ENCODE measurements at regions not wholly inside any gene's neighbourhood (a gene's known extent, or its start where the extent isn't known, plus 50 kb on each side); places are given as distances from the start of the nearest gene placed in this dataset.

- peak overlapping the region; percentile 16 for H2AFZ ChIP-seq
- WGBS (ENCODE audit: low lambda C conversion rate, missing lambda C conversion rate), result 4% methylated on average over 40 of the region's 65 CpGs
- no peaks in the 10 kb centered on the region for H3K79me2 ChIP-seq
- TF ChIP-seq, protein P1, sequence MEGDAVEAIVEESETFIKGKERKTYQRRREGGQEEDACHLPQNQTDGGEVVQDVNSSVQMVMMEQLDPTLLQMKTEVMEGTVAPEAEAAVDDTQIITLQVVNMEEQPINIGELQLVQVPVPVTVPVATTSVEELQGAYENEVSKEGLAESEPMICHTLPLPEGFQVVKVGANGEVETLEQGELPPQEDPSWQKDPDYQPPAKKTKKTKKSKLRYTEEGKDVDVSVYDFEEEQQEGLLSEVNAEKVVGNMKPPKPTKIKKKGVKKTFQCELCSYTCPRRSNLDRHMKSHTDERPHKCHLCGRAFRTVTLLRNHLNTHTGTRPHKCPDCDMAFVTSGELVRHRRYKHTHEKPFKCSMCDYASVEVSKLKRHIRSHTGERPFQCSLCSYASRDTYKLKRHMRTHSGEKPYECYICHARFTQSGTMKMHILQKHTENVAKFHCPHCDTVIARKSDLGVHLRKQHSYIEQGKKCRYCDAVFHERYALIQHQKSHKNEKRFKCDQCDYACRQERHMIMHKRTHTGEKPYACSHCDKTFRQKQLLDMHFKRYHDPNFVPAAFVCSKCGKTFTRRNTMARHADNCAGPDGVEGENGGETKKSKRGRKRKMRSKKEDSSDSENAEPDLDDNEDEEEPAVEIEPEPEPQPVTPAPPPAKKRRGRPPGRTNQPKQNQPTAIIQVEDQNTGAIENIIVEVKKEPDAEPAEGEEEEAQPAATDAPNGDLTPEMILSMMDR (IDR thresholded peaks at IDR 0.05; ENCODE audit: poor library complexity), result no peak
- TF ChIP-seq EZH2 (IDR thresholded peaks at IDR 0.05; ENCODE audit: borderline replicate concordance) (no peak), EZH2phosphoT487 (IDR thresholded peaks at IDR 0.05; ENCODE audit: low read depth, severe bottlenecking, unreplicated experiment) (no peak)
- peak overlapping the region; percentile 88 for H3K4me2 ChIP-seq
- no peaks in the 10 kb centered on the region for H3K9me3 ChIP-seq (ENCODE audit: low read depth)
- H3K36me3 ChIP-seq (replicated peaks; ENCODE audit: insufficient read depth, low read depth), result no peaks in the 10 kb centered on the region
- H3K4me3 ChIP-seq, result peak overlapping the region; percentile 21
- H4K20me1 ChIP-seq (ENCODE audit: insufficient read depth, poor library complexity, severe bottlenecking), result no peaks in the 10 kb centered on the region
- H3K4me1 ChIP-seq (ENCODE audit: insufficient read depth), result peaks cover 7% of the 10 kb centered on the region
- no peaks in the 10 kb centered on the region for H3K9me2 ChIP-seq (replicated peaks; ENCODE audit: insufficient read depth)
- no peak overlapping the region for H3K27ac ChIP-seq
- peaks cover 30% of the 10 kb centered on the region for H3K27me3 ChIP-seq
- peak; percentile 38 for DNase-seq (ENCODE audit: low spot score)
Observed at GRCh38 chr2:172234716-172235691, 132.3 kb upstream of the DLX2 start.

DNA sequence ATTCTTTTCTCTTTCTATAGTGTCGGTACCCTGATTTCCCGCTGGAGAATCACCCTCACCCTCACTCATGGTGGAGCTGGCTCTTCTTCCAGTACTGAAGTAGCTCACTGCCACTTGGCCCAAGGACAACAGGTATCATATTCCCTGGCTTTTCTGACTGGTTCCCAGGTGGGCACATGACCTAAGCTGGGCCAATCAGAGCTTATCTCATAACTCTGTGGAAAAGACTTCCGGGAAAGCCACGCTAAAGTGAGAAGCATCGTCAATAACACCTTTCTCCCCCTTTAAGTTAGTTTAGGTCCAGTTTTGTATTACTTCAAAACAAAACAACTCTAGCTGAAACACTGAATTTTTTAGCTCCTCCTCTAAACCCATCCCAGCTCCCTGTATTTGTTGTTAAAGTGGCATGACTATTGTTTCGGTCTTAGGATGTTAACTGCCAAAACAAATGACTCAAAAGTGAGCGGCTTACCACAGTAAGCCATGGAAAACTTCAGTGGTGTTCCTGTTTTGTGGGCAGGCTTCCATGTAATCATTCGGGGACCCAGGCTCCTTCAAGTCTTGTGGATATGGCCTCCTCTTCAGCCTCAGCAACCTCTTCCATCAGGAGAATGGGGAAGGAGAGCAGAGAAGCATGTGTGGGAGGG is 137.4 kb upstream of the DLX2 start:
- Histone ChIP-seq H3K4me1 (ENCODE audit: insufficient read depth) (peaks cover 2% of the 10 kb centered on the region), H3K79me2 (no peaks in the 10 kb centered on the region), H4K20me1 (ENCODE audit: insufficient read depth, poor library complexity, severe bottlenecking) (no peaks in the 10 kb centered on the region), H3K4me3 (no peak overlapping the region), H2AFZ (no peak overlapping the region), H3K9me3 (ENCODE audit: low read depth) (no peaks in the 10 kb centered on the region), H3K27me3 (peaks cover 15% of the 10 kb centered on the region), H3K27ac (no peak overlapping the region), H3K9me2 (replicated peaks; ENCODE audit: insufficient read depth) (no peaks in the 10 kb centered on the region), H3K36me3 (replicated peaks; ENCODE audit: insufficient read depth, low read depth) (no peaks in the 10 kb centered on the region), H3K4me2 (no peak overlapping the region)
- TF ChIP-seq, protein P1 (IDR thresholded peaks at IDR 0.05; ENCODE audit: poor library complexity), result no peak
- no peak for TF ChIP-seq EZH2phosphoT487 (IDR thresholded peaks at IDR 0.05; ENCODE audit: low read depth, severe bottlenecking, unreplicated experiment)
- no peak for TF ChIP-seq EZH2 (IDR thresholded peaks at IDR 0.05; ENCODE audit: borderline replicate concordance)
- no peak for DNase-seq (ENCODE audit: low spot score)
- 92% methylated on average over 8 of the region's 8 CpGs for whole genome bisulfite sequencing (ENCODE audit: low lambda C conversion rate, missing lambda C conversion rate)

DNA sequence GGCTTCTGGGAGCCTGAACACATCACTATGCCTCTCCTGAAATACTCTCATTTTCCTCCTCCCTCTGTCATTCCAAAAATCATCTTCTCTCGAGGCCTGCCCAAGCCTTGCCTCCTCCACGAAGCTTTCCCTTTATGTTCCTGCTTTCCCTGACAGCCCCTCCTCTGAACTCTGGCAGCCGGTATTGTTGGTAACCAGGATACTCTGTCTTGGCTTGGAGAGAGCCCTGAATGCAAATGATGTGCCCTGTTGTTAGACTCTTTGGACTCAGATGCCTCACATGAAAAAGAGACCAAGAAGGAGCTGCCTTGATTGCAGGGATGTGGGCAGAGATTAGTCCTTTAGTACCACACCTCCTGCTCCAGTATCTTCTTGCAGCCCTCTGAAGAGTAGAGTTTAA is 138.5 kb upstream of the DLX2 start:
- 82% methylated on average over 3 of the region's 3 CpGs for WGBS (ENCODE audit: low lambda C conversion rate, missing lambda C conversion rate)
- no peak for DNase-seq (ENCODE audit: low spot score)

More for the DNA sequence above, 138.5 kb upstream of the DLX2 start:
- Histone ChIP-seq H3K4me2 (no peak overlapping the region), H3K27ac (no peak overlapping the region), H3K4me1 (ENCODE audit: insufficient read depth) (no peaks in the 10 kb centered on the region), H3K9me3 (ENCODE audit: low read depth) (no peaks in the 10 kb centered on the region), H3K9me2 (replicated peaks; ENCODE audit: insufficient read depth) (no peaks in the 10 kb centered on the region), H3K36me3 (replicated peaks; ENCODE audit: insufficient read depth, low read depth) (no peaks in the 10 kb centered on the region), H4K20me1 (ENCODE audit: insufficient read depth, poor library complexity, severe bottlenecking) (no peaks in the 10 kb centered on the region), H2AFZ (no peak overlapping the region), H3K27me3 (peaks cover 4% of the 10 kb centered on the region), H3K79me2 (no peaks in the 10 kb centered on the region), H3K4me3 (no peak overlapping the region)
- TF ChIP-seq EZH2phosphoT487 (IDR thresholded peaks at IDR 0.05; ENCODE audit: low read depth, severe bottlenecking, unreplicated experiment), result no peak
- TF ChIP-seq, protein P1 (IDR thresholded peaks at IDR 0.05; ENCODE audit: poor library complexity), result no peak
- no peak for TF ChIP-seq EZH2 (IDR thresholded peaks at IDR 0.05; ENCODE audit: borderline replicate concordance)
